NCI-H524 (cell line): ENCODE measurements at regions not wholly inside any gene's neighbourhood (a gene's known extent, or its start where the extent isn't known, plus 50 kb on each side); places are given as distances from the start of the nearest gene placed in this dataset.
A peak's percentile ranks its signal among the peaks of the same experiment; 100 is the strongest.

Source experiments
- DNase-seq, 2 experiments: peaks; one replicate each; lab custom pipeline; 2025; lab: John Stamatoyannopoulos, UW

- DNase-seq: no peak
Measured at GRCh38 chr3:84877092-84877491, 81.7 kb upstream of the CADM2 start.

GRCh38 chr3:84881288-84881687, 77.5 kb upstream of the CADM2 start:
- DNase-seq: no peak

DNA sequence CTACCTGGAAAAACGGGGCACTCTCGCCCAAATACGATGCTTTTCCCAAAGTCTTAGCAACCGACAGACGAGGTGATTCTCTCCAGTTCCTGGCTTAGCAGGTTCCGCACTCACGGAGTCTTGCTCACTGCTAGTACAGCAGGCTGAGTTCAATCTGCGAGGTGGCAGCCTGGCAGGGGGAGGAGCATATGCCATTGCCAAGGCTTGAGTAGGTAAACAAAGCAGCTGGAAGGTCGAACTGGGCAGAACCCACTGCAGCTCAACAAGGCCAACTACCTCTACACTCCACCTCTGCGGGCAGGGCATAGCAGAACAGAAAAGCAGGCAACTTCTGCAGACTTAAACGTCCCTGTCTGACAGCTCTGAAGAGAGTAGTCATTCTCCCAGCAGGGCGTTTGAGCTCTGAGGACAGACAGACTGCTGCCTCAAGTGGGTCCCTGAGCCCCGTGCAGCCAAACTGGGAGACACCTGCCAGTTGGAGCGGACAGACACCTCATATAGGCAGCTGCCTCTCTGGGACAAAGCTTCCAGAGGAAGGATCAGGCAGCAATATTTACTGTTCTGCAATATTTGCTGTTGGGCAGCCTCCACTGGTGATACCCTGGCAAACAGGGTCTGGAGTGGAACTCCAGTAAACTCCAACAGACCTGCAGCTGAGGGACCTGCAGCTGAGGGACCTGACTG, 73.4 kb upstream of the CADM2 start:
- no peak for DNase-seq

DNA sequence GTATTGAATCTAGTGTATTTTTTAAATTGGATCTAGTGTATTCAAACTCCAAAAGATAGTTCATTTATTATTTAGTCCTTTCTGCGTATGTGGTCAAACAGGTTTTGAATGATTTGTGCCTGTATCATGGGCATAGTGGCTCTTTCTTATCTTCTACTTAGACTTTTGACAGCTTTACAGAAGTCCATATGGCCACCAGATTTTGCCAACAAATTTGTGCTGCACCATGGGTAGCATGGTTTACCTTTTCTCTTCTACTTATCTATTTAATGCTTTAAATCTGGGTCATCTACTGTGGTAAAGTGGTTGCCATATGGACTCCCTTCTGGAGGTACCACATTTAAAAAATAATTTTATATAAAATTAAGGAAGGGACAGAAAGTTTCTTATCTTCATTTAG, 66.9 kb upstream of the CADM2 start:
- peak in 1 of 2 experiments; percentile 54 for DNase-seq

- DNase-seq: no peak
Measured at GRCh38 chr3:84893211-84893610, 65.6 kb upstream of the CADM2 start.

DNA sequence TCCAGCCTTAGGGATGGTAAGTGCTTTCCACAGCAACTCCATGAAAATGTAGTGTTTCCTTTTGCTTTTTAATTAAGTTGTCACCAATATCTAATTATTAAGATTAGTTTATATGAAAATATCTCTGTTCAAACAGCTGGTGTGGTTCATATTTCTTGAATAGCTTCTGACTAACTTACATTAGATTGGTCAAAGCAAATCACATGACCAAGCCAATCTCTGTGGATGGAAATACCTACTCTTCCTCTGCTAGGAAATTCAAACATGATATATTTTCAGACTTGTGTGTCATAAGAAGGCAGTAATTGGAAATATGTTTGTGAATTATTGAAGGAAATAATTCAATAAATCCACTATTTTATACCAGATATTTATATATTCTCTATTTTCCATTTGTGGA, 54.6 kb upstream of the CADM2 start:
- peak in 1 of 2 experiments; percentile 19 for DNase-seq

DNA sequence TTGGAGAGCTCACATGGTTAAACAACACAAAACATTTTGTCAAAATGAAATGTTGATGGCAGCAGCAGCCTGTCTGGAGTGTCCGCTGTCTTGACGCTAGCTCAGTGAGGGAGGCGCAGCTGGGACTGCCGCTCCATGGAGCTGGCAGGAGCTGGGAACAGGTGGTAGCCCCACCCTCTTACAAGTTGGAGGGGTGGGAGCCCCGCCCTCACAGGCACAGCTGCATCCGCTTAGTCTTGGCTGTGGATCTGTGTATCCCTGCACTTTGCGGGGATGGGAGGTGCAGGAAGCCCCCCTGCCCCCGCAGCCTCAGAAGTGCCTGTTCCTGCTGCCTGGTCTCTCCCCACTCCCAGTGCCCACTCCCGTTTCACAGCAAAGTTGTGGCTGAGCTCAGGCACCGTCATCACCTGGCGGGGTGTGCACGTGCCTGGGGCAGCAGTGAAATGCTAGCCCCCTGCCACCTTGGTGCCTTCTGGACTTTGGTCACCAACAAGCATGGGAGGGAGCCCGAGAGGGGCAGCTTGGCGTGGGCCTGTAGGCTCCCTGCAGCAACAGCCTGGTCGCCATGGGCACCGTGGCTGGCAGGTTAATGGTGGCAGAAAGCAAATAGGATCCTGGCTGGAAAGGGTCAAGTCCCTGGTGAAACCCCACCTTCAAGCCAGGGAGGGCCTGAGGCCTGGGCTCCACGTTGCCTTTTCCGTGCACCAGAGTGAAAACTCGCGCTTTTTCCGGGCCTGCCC, 53.8 kb upstream of the CADM2 start:
- peak; percentile 72 to 89 for DNase-seq

- DNase-seq: no peak
Measured at GRCh38 chr3:84905556-84905920, 53.3 kb upstream of the CADM2 start.

- no peak for DNase-seq
Measured at GRCh38 chr3:84906065-84906464, 52.7 kb upstream of the CADM2 start.
